Liver (tissue), 8 donors: ENCODE measurements at regions not wholly inside any gene's neighbourhood (a gene's known extent, or its start where the extent isn't known, plus 50 kb on each side); places are given as distances from the start of the nearest gene placed in this dataset.

Experiments used
- DNase-seq: peaks from one replicate; pipeline ENCODE4 v3.0.0-alpha.2; 2017; ENCODE audit warnings: low spot score
- H3K27ac ChIP-seq, 2 donors: one replicate each; pipeline ENCODE4 v1.7.0; 2013; ENCODE audit warnings: inconsistent platforms in 2 of 2, low read length in 2 of 2, control low read depth in 1 of 2, low read depth in 1 of 2, mild to moderate bottlenecking in 1 of 2
- H3K27me3 ChIP-seq, 4 donors: one replicate each; pipeline versions ENCODE4 v1.6.1 to v1.7.0; 2013; ENCODE audit warnings: low read length in 3 of 4, inconsistent platforms in 1 of 4, mild to moderate bottlenecking in 1 of 4, moderate library complexity in 1 of 4; ENCODE audit not compliant: control insufficient read depth in 4 of 4, insufficient read depth in 4 of 4
- H3K36me3 ChIP-seq, 4 donors: one replicate each; pipeline versions ENCODE4 v1.6.1 to v1.7.0; 2013; ENCODE audit warnings: low read length in 3 of 4, mild to moderate bottlenecking in 3 of 4, low read depth in 1 of 4, moderate library complexity in 1 of 4; ENCODE audit not compliant: control insufficient read depth in 4 of 4, insufficient read depth in 3 of 4
- H3K4me1 ChIP-seq, 4 donors: one replicate each; pipeline versions ENCODE4 v1.6.1 to v1.7.0; 2013; ENCODE audit warnings: low read length in 3 of 4, mild to moderate bottlenecking in 3 of 4, moderate library complexity in 1 of 4; ENCODE audit not compliant: control insufficient read depth in 4 of 4, insufficient read depth in 4 of 4
- H3K4me3 ChIP-seq, 3 donors: one replicate each; pipeline versions ENCODE4 v1.6.1 to v1.7.0; 2013; ENCODE audit warnings: low read length in 3 of 3, control low read depth in 1 of 3, low read depth in 1 of 3, mild to moderate bottlenecking in 1 of 3
- H3K9ac ChIP-seq, 2 donors: one replicate each; pipeline ENCODE4 v1.7.0; 2013; ENCODE audit warnings: low read length in 2 of 2, mild to moderate bottlenecking in 2 of 2, moderate library complexity in 2 of 2, control low read depth in 1 of 2, low read depth in 1 of 2
- H3K9me3 ChIP-seq, 4 donors: one replicate each; pipeline versions ENCODE4 v1.6.1 to v1.7.0; 2013; ENCODE audit warnings: low read length in 3 of 4; ENCODE audit not compliant: control insufficient read depth in 4 of 4
- CTCF ChIP-seq: fragments of 150-350 bp; IDR thresholded peaks from 2 replicates; pipeline ENCODE4 v1.5.1; 2017; ENCODE audit warnings: improper control_type of control experiment, low read depth, low read length; ENCODE audit not compliant: missing input control
- EGR1 ChIP-seq, 2 donors: IDR thresholded peaks; 2 replicates each; pipeline ENCODE4 v1.6.1; 2016 to 2018; ENCODE audit warnings: antibody characterized with exemption in 2 of 2, low read depth in 2 of 2
- FOXA1 ChIP-seq: IDR thresholded peaks from 2 replicates; pipeline ENCODE4 v1.6.1; 2016; ENCODE audit warnings: antibody characterized with exemption
- FOXA2 ChIP-seq: IDR thresholded peaks from 2 replicates; pipeline ENCODE4 v1.6.1; 2016; ENCODE audit warnings: antibody characterized with exemption
- GABPA ChIP-seq, 2 donors: IDR thresholded peaks in 1 of 2; conservative IDR thresholded peaks in 1 of 2; 2 replicates each; pipeline ENCODE4 v1.6.1; 2016; ENCODE audit warnings: antibody characterized with exemption in 2 of 2, mild to moderate bottlenecking in 1 of 2, moderate library complexity in 1 of 2
- HNF4A ChIP-seq, 2 donors: conservative IDR thresholded peaks; 2 replicates each; pipeline ENCODE4 v1.6.1; 2016; ENCODE audit warnings: antibody characterized with exemption in 2 of 2, mild to moderate bottlenecking in 2 of 2
- JUND ChIP-seq, 2 donors: IDR thresholded peaks; 2 replicates each; pipeline ENCODE4 v1.6.1; 2016; ENCODE audit warnings: antibody characterized with exemption in 2 of 2
- MAX ChIP-seq: IDR thresholded peaks from 2 replicates; pipeline ENCODE4 v1.6.1; 2016; ENCODE audit warnings: antibody characterized with exemption
- NR2F2 ChIP-seq: IDR thresholded peaks from 2 replicates; pipeline ENCODE4 v1.6.1; 2016; ENCODE audit warnings: antibody characterized with exemption
- RAD21 ChIP-seq, 2 donors: IDR thresholded peaks; 2 replicates each; pipeline ENCODE4 v1.6.1; 2016; ENCODE audit warnings: antibody characterized with exemption in 2 of 2, mild to moderate bottlenecking in 2 of 2
- RXRA ChIP-seq, 2 donors: IDR thresholded peaks; 2 replicates each; pipeline ENCODE4 v1.6.1; 2017 to 2018; ENCODE audit warnings: antibody characterized with exemption in 2 of 2, mild to moderate bottlenecking in 1 of 2
- SP1 ChIP-seq: IDR thresholded peaks from 2 replicates; pipeline ENCODE4 v1.6.1; 2018; ENCODE audit warnings: antibody characterized with exemption, mild to moderate bottlenecking
- TAF1 ChIP-seq: conservative IDR thresholded peaks from 2 replicates; pipeline ENCODE4 v1.6.1; 2016; ENCODE audit warnings: antibody characterized with exemption, mild to moderate bottlenecking
- YY1 ChIP-seq: IDR thresholded peaks from 2 replicates; pipeline ENCODE4 v1.6.1; 2016; ENCODE audit warnings: antibody characterized with exemption, mild to moderate bottlenecking
- WGBS: extraction: QIAGEN DNeasy Blood & Tissue Kit; methylation state at CpG from one replicate; pipeline ENCODE4 v1.1.7; 2013; 5-methylcytosine and 5-hydroxymethylcytosine counted together
- TF ChIP-seq, protein P1 (sequence below): IDR thresholded peaks from 2 replicates; pipeline ENCODE4 v1.6.1; 2016; ENCODE audit warnings: antibody characterized with exemption, mild to moderate bottlenecking
- TF ChIP-seq, protein P2 (sequence below): IDR thresholded peaks from 2 replicates; pipeline ENCODE4 v1.6.1; 2016; ENCODE audit warnings: antibody characterized with exemption
- donor health status: healthy.
- donor health status: healthy.
- donor health status: healthy.
- donor health status: healthy.
- donor health status: healthy.

GRCh38 chr6:166752928-166753721 is 126.1 kb upstream of the RPS6KA2 start:
- H3K36me3 ChIP-seq: no peaks in the 10 kb centered on the region
- no peak overlapping the region for H3K27ac ChIP-seq
- no peaks in the 10 kb centered on the region for H3K27me3 ChIP-seq
- no peak for DNase-seq
- TF ChIP-seq, protein P1, sequence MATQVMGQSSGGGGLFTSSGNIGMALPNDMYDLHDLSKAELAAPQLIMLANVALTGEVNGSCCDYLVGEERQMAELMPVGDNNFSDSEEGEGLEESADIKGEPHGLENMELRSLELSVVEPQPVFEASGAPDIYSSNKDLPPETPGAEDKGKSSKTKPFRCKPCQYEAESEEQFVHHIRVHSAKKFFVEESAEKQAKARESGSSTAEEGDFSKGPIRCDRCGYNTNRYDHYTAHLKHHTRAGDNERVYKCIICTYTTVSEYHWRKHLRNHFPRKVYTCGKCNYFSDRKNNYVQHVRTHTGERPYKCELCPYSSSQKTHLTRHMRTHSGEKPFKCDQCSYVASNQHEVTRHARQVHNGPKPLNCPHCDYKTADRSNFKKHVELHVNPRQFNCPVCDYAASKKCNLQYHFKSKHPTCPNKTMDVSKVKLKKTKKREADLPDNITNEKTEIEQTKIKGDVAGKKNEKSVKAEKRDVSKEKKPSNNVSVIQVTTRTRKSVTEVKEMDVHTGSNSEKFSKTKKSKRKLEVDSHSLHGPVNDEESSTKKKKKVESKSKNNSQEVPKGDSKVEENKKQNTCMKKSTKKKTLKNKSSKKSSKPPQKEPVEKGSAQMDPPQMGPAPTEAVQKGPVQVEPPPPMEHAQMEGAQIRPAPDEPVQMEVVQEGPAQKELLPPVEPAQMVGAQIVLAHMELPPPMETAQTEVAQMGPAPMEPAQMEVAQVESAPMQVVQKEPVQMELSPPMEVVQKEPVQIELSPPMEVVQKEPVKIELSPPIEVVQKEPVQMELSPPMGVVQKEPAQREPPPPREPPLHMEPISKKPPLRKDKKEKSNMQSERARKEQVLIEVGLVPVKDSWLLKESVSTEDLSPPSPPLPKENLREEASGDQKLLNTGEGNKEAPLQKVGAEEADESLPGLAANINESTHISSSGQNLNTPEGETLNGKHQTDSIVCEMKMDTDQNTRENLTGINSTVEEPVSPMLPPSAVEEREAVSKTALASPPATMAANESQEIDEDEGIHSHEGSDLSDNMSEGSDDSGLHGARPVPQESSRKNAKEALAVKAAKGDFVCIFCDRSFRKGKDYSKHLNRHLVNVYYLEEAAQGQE: no peak
- TF ChIP-seq GABPA (IDR thresholded peaks at IDR 0.05 in 1 of 2, conservative IDR thresholded peaks at IDR 0.05 in 1 of 2) (no peak), RXRA (IDR thresholded peaks at IDR 0.05) (no peak), TAF1 (no peak), FOXA1 (no peak), EGR1 (IDR thresholded peaks at IDR 0.05; ENCODE audit: low read depth in 2 of 2) (no peak), FOXA2 (no peak), NR2F2 (no peak), RAD21 (IDR thresholded peaks at IDR 0.05) (no peak), MAX (no peak), SP1 (no peak), JUND (IDR thresholded peaks at IDR 0.05) (no peak), CTCF (no peak), HNF4A (conservative IDR thresholded peaks at IDR 0.05) (no peak), YY1 (no peak)
- TF ChIP-seq, protein P2, sequence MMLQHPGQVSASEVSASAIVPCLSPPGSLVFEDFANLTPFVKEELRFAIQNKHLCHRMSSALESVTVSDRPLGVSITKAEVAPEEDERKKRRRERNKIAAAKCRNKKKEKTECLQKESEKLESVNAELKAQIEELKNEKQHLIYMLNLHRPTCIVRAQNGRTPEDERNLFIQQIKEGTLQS: no peak
- no peaks in the 10 kb centered on the region for H3K4me1 ChIP-seq
- H3K9ac ChIP-seq: no peak overlapping the region
- H3K4me3 ChIP-seq: no peak overlapping the region
- 69% methylated on average over 6 of the region's 6 CpGs for WGBS
- no peaks in the 10 kb centered on the region for H3K9me3 ChIP-seq

DNA sequence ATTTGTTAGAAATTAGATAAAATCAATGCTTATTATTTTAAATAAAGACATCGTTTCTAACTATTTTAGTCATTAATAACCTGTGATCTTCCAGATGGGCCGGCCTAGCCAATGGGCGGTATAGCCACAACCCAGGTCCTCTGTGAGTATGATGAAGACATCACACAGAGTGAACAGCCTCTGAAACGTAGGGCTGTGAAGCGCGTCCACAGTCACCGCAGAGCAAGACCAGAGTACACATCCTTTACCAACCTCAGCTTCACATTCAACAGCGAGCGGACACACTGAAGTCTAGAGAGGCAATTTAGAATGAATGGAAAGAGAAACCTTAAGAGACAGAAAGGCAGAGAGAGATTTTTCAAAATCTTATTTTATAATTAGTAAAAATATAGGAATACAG is 125.0 kb upstream of the RPS6KA2 start:
- Histone ChIP-seq H3K4me1 (no peaks in the 10 kb centered on the region), H3K4me3 (no peak overlapping the region), H3K9ac (no peak overlapping the region), H3K27ac (no peak overlapping the region), H3K36me3 (no peaks in the 10 kb centered on the region), H3K27me3 (no peaks in the 10 kb centered on the region), H3K9me3 (no peaks in the 10 kb centered on the region)
- no peak for DNase-seq
- 88% methylated on average over 9 of the region's 9 CpGs for WGBS
- no peak for TF ChIP-seq HNF4A (conservative IDR thresholded peaks at IDR 0.05)
- TF ChIP-seq JUND (IDR thresholded peaks at IDR 0.05): no peak
- TF ChIP-seq, protein P1: no peak
